ENCODE measurements at regions not wholly inside any gene's neighbourhood (a gene's known extent, or its start where the extent isn't known, plus 50 kb on each side); places are given as distances from the start of the nearest gene placed in this dataset.

DNA sequence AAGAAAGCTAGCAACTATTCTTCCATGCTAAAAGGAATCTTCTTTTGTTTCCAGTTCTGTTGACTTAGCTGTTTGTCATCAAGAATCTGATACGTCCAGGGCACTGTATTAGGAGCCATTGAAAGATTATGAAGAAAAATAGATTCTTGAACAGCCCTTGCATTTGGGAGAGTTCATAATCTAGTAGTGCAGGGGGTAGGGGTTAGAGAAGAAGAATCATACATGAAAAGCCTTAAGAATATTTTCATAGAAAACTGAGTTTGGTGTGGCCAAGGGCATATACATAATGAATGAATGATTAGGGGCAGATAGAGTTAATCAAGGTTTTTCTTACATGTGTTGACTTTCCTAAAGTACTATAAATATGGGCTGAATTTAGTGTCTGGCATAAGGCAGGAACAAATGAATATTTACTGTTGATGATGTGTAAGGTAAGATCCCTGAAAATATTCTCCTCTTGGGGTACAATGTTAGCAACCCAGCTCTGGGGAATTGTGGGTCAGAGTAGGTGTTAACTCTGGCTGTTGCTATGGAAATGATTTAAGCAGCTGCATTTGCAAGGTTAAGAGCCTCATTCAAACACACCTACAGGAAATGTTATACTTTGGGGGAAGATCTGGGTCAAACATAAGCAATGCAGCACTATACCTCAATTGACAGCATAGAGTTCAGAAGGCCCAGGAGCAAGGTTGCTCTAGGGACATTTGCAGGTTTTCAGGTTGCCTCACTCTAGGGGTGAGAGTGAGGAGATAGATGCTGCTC lies 667.3 kb upstream of the CITED2 start:
- H4K5ac ChIP-seq (ENCODE audit: low read length), result no peak overlapping the region
- H3K23ac ChIP-seq (ENCODE audit: low read length), result no peak overlapping the region
- no peaks in the 10 kb centered on the region for H3K4me1 ChIP-seq (ENCODE audit: control insufficient read depth, low read depth, low read length)
- no peak for DNase-seq
- H3K4me2 ChIP-seq (ENCODE audit: low read length), result no peak overlapping the region
- no peak overlapping the region for H3K18ac ChIP-seq (ENCODE audit: low read length)
- no peak overlapping the region for H3K4ac ChIP-seq (ENCODE audit: low read depth, low read length)
- no peaks in the 10 kb centered on the region for H3K79me1 ChIP-seq (ENCODE audit: low read length)
- no peaks in the 10 kb centered on the region for H3K79me2 ChIP-seq (ENCODE audit: control insufficient read depth, insufficient read depth, low read length)
- H4K8ac ChIP-seq (ENCODE audit: low read depth, low read length), result no peak overlapping the region
- no CpG with 5 or more reads among the region's 1 CpG for WGBS (ENCODE audit: extremely low coverage, insufficient coverage, low lambda C conversion rate)
- no peak overlapping the region for H2BK15ac ChIP-seq (replicated peaks; ENCODE audit: low read depth)
- H3K9ac ChIP-seq (ENCODE audit: low read length), result no peak overlapping the region
- H3K56ac ChIP-seq (ENCODE audit: low read length), result no peak overlapping the region
- no peak overlapping the region for H2BK5ac ChIP-seq (ENCODE audit: low read length)
- no peak overlapping the region for H3K4me3 ChIP-seq (ENCODE audit: low read length)
- H3K27me3 ChIP-seq (ENCODE audit: insufficient read depth, low read length, poor library complexity), result no peaks in the 10 kb centered on the region
- H3K36me3 ChIP-seq (ENCODE audit: control insufficient read depth, insufficient read depth, low read length), result no peaks in the 10 kb centered on the region
- H2AK5ac ChIP-seq (ENCODE audit: low read length), result no peak overlapping the region
- H2BK120ac ChIP-seq (ENCODE audit: low read depth, low read length), result no peak overlapping the region
- no peak overlapping the region for H3K27ac ChIP-seq (ENCODE audit: low read depth, low read length)

DNA sequence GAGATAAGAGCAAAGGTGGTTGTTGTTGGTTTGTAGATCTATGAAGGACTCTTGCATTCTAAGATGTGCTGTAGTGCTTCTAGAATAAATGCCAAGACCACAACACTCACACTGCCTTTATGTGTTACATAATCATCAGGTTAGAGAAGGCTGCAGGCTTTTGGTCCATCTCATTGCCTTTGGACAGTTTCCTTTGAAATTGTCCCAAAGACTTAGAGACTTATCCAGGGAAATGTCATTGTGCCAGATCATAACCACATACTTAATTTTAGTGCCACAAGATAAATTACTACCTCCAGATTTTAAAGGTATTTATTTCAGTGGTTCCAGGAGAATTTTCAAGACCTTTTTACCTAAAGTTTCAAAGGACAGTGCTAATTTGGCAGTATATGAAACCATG lies 666.6 kb upstream of the CITED2 start:
- Histone ChIP-seq H2BK15ac (replicated peaks; ENCODE audit: low read depth) (no peak overlapping the region), H2BK5ac (ENCODE audit: low read length) (no peak overlapping the region), H3K4me3 (ENCODE audit: low read length) (no peak overlapping the region), H4K8ac (ENCODE audit: low read depth, low read length) (no peak overlapping the region), H3K4me1 (ENCODE audit: control insufficient read depth, low read depth, low read length) (no peaks in the 10 kb centered on the region), H3K27ac (ENCODE audit: low read depth, low read length) (no peak overlapping the region), H3K79me2 (ENCODE audit: control insufficient read depth, insufficient read depth, low read length) (no peaks in the 10 kb centered on the region), H3K4me2 (ENCODE audit: low read length) (no peak overlapping the region), H3K27me3 (ENCODE audit: insufficient read depth, low read length, poor library complexity) (no peaks in the 10 kb centered on the region), H2BK120ac (ENCODE audit: low read depth, low read length) (no peak overlapping the region), H3K23ac (ENCODE audit: low read length) (no peak overlapping the region), H3K4ac (ENCODE audit: low read depth, low read length) (no peak overlapping the region), H3K79me1 (ENCODE audit: low read length) (no peaks in the 10 kb centered on the region), H3K18ac (ENCODE audit: low read length) (no peak overlapping the region), H3K36me3 (ENCODE audit: control insufficient read depth, insufficient read depth, low read length) (no peaks in the 10 kb centered on the region), H2AK5ac (ENCODE audit: low read length) (no peak overlapping the region), H3K56ac (ENCODE audit: low read length) (no peak overlapping the region), H4K5ac (ENCODE audit: low read length) (no peak overlapping the region), H3K9ac (ENCODE audit: low read length) (no peak overlapping the region)
- no peak for DNase-seq

DNA sequence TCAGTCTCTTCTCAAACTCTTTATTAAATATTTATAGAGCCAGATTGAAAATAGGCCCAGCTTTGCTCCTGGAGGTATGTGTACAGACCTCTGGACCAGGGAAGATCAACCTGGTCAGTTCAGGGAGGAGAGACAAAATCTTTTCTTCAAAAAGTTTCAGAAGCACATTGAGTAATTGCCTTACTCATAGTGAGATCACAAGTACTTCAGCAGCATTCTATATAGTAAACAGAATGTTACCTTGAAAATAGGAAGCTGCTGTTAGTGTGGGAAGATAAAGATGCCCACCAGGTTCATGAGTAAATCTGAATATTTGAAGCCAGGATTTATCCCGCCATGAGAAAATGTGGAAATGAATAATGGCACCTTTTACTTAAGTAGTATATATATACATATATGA lies 665.9 kb upstream of the CITED2 start:
- H2BK120ac ChIP-seq (ENCODE audit: low read depth, low read length), result no peak overlapping the region
- no peak overlapping the region for H3K4me2 ChIP-seq (ENCODE audit: low read length)
- H3K56ac ChIP-seq (ENCODE audit: low read length), result no peak overlapping the region

DNA sequence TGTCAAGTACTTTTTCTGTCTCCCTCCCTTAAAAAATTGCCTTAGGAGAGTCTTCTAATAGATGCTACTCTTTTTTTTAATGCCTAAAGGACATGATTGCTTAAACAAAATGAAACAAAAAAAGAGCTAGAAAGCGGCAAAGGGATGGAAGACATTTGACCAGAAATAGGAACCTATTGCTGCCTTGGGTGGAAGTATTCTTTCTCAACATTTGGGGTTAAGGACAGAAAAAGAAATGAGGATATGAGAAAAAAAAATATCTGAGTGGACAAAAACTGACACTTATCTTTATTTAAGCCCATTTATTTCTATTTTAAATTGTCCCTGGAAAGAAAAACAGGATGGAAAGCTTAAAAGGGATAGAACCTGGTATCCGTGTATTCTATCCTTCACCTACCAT lies 664.9 kb upstream of the CITED2 start:
- no peak overlapping the region for H3K9ac ChIP-seq (ENCODE audit: low read length)
- no peak overlapping the region for H3K56ac ChIP-seq (ENCODE audit: low read length)
- H3K4me3 ChIP-seq (ENCODE audit: low read length), result no peak overlapping the region
- H4K5ac ChIP-seq (ENCODE audit: low read length), result no peak overlapping the region
- H2BK15ac ChIP-seq (replicated peaks; ENCODE audit: low read depth), result no peak overlapping the region
- H3K4me1 ChIP-seq (ENCODE audit: control insufficient read depth, low read depth, low read length), result no peaks in the 10 kb centered on the region
- no peaks in the 10 kb centered on the region for H3K36me3 ChIP-seq (ENCODE audit: control insufficient read depth, insufficient read depth, low read length)
- H2BK5ac ChIP-seq (ENCODE audit: low read length), result no peak overlapping the region
- H4K8ac ChIP-seq (ENCODE audit: low read depth, low read length), result no peak overlapping the region
- no peaks in the 10 kb centered on the region for H3K79me1 ChIP-seq (ENCODE audit: low read length)
- WGBS (ENCODE audit: extremely low coverage, insufficient coverage, low lambda C conversion rate), result no CpG with 5 or more reads among the region's 2 CpGs
- H3K79me2 ChIP-seq (ENCODE audit: control insufficient read depth, insufficient read depth, low read length), result no peaks in the 10 kb centered on the region
- no peak overlapping the region for H3K4me2 ChIP-seq (ENCODE audit: low read length)
- H3K18ac ChIP-seq (ENCODE audit: low read length), result no peak overlapping the region
- H3K23ac ChIP-seq (ENCODE audit: low read length), result no peak overlapping the region
- H3K4ac ChIP-seq (ENCODE audit: low read depth, low read length), result no peak overlapping the region
- no peak overlapping the region for H3K27ac ChIP-seq (ENCODE audit: low read depth, low read length)
- H2AK5ac ChIP-seq (ENCODE audit: low read length), result no peak overlapping the region
- no peak overlapping the region for H2BK120ac ChIP-seq (ENCODE audit: low read depth, low read length)
- no peaks in the 10 kb centered on the region for H3K27me3 ChIP-seq (ENCODE audit: insufficient read depth, low read length, poor library complexity)
- DNase-seq, result no peak

More for the DNA sequence above, 665.9 kb upstream of the CITED2 start:
- no peaks in the 10 kb centered on the region for H3K36me3 ChIP-seq (ENCODE audit: control insufficient read depth, insufficient read depth, low read length)
- H2AK5ac ChIP-seq (ENCODE audit: low read length), result no peak overlapping the region
- no peaks in the 10 kb centered on the region for H3K79me1 ChIP-seq (ENCODE audit: low read length)
- no peaks in the 10 kb centered on the region for H3K79me2 ChIP-seq (ENCODE audit: control insufficient read depth, insufficient read depth, low read length)
- no peak overlapping the region for H4K8ac ChIP-seq (ENCODE audit: low read depth, low read length)
- no peaks in the 10 kb centered on the region for H3K27me3 ChIP-seq (ENCODE audit: insufficient read depth, low read length, poor library complexity)
- H3K9ac ChIP-seq (ENCODE audit: low read length), result no peak overlapping the region
- no peak overlapping the region for H3K4ac ChIP-seq (ENCODE audit: low read depth, low read length)
- H2BK15ac ChIP-seq (replicated peaks; ENCODE audit: low read depth), result no peak overlapping the region
- H2BK5ac ChIP-seq (ENCODE audit: low read length), result no peak overlapping the region
- no peak overlapping the region for H3K23ac ChIP-seq (ENCODE audit: low read length)
- no peak overlapping the region for H3K4me3 ChIP-seq (ENCODE audit: low read length)
- no peak overlapping the region for H3K27ac ChIP-seq (ENCODE audit: low read depth, low read length)
- no peak for DNase-seq
- no peaks in the 10 kb centered on the region for H3K4me1 ChIP-seq (ENCODE audit: control insufficient read depth, low read depth, low read length)
- H4K5ac ChIP-seq (ENCODE audit: low read length), result no peak overlapping the region
- WGBS (ENCODE audit: extremely low coverage, insufficient coverage, low lambda C conversion rate), result no CpG with 5 or more reads among the region's 1 CpG
- H3K18ac ChIP-seq (ENCODE audit: low read length), result no peak overlapping the region

DNA sequence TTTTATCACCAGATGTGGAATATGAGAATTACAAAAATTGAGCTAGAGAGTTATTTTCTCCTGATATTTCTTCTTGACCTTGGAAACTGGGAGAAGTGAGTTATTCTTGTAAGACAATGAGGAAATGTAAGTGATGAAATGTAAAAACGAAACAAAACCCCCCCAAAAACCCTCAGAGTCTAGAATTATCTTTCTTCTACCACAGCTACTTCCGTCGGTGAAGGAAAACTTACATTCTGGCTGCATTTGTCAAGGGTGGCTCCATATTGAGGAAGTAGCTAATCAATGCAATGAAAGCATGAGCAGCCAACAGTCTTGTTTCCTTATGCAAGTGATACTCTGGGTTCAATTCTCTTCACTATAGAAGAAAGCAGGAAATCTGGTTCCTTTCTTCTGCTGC lies 661.7 kb upstream of the CITED2 start:
- H3K56ac ChIP-seq (ENCODE audit: low read length), result no peak overlapping the region
- H3K4ac ChIP-seq (ENCODE audit: low read depth, low read length), result no peak overlapping the region
- H3K4me3 ChIP-seq (ENCODE audit: low read length), result no peak overlapping the region
- H4K5ac ChIP-seq (ENCODE audit: low read length), result no peak overlapping the region
- H2BK120ac ChIP-seq (ENCODE audit: low read depth, low read length), result no peak overlapping the region
- H2AK5ac ChIP-seq (ENCODE audit: low read length), result no peak overlapping the region
- no peak for DNase-seq
- H3K4me1 ChIP-seq (ENCODE audit: control insufficient read depth, low read depth, low read length), result no peaks in the 10 kb centered on the region
- no peaks in the 10 kb centered on the region for H3K79me2 ChIP-seq (ENCODE audit: control insufficient read depth, insufficient read depth, low read length)
- no peaks in the 10 kb centered on the region for H3K36me3 ChIP-seq (ENCODE audit: control insufficient read depth, insufficient read depth, low read length)
- H3K79me1 ChIP-seq (ENCODE audit: low read length), result no peaks in the 10 kb centered on the region
- no peak overlapping the region for H2BK15ac ChIP-seq (replicated peaks; ENCODE audit: low read depth)
- H4K8ac ChIP-seq (ENCODE audit: low read depth, low read length), result no peak overlapping the region
- H3K9ac ChIP-seq (ENCODE audit: low read length), result no peak overlapping the region
- H3K18ac ChIP-seq (ENCODE audit: low read length), result no peak overlapping the region
- no peak overlapping the region for H3K4me2 ChIP-seq (ENCODE audit: low read length)
- H3K27ac ChIP-seq (ENCODE audit: low read depth, low read length), result no peak overlapping the region
- H3K27me3 ChIP-seq (ENCODE audit: insufficient read depth, low read length, poor library complexity), result no peaks in the 10 kb centered on the region
- H2BK5ac ChIP-seq (ENCODE audit: low read length), result no peak overlapping the region
- H3K23ac ChIP-seq (ENCODE audit: low read length), result no peak overlapping the region
- no CpG with 5 or more reads among the region's 3 CpGs for WGBS (ENCODE audit: extremely low coverage, insufficient coverage, low lambda C conversion rate)

GRCh38 chr6:140032189-140032588 lies 657.7 kb upstream of the CITED2 start:
- Histone ChIP-seq H3K79me2 (ENCODE audit: control insufficient read depth, insufficient read depth, low read length) (no peaks in the 10 kb centered on the region), H3K4me3 (ENCODE audit: low read length) (no peak overlapping the region), H3K4ac (ENCODE audit: low read depth, low read length) (no peak overlapping the region), H3K4me1 (ENCODE audit: control insufficient read depth, low read depth, low read length) (no peaks in the 10 kb centered on the region), H3K36me3 (ENCODE audit: control insufficient read depth, insufficient read depth, low read length) (no peaks in the 10 kb centered on the region), H4K5ac (ENCODE audit: low read length) (no peak overlapping the region), H3K4me2 (ENCODE audit: low read length) (no peak overlapping the region), H3K23ac (ENCODE audit: low read length) (no peak overlapping the region), H3K18ac (ENCODE audit: low read length) (no peak overlapping the region), H3K9ac (ENCODE audit: low read length) (no peak overlapping the region), H2BK120ac (ENCODE audit: low read depth, low read length) (no peak overlapping the region), H3K27ac (ENCODE audit: low read depth, low read length) (no peak overlapping the region), H2BK5ac (ENCODE audit: low read length) (no peak overlapping the region), H4K8ac (ENCODE audit: low read depth, low read length) (no peak overlapping the region), H2AK5ac (ENCODE audit: low read length) (no peak overlapping the region), H3K27me3 (ENCODE audit: insufficient read depth, low read length, poor library complexity) (no peaks in the 10 kb centered on the region), H3K56ac (ENCODE audit: low read length) (no peak overlapping the region), H3K79me1 (ENCODE audit: low read length) (no peaks in the 10 kb centered on the region), H2BK15ac (replicated peaks; ENCODE audit: low read depth) (no peak overlapping the region)
- no CpG with 5 or more reads among the region's 2 CpGs for WGBS (ENCODE audit: extremely low coverage, insufficient coverage, low lambda C conversion rate)
- no peak for DNase-seq

All from mesendoderm (in vitro differentiated cells).